ENCODE measurements at regions not wholly inside any gene's neighbourhood (a gene's known extent, or its start where the extent isn't known, plus 50 kb on each side); places are given as distances from the start of the nearest gene placed in this dataset.

DNA sequence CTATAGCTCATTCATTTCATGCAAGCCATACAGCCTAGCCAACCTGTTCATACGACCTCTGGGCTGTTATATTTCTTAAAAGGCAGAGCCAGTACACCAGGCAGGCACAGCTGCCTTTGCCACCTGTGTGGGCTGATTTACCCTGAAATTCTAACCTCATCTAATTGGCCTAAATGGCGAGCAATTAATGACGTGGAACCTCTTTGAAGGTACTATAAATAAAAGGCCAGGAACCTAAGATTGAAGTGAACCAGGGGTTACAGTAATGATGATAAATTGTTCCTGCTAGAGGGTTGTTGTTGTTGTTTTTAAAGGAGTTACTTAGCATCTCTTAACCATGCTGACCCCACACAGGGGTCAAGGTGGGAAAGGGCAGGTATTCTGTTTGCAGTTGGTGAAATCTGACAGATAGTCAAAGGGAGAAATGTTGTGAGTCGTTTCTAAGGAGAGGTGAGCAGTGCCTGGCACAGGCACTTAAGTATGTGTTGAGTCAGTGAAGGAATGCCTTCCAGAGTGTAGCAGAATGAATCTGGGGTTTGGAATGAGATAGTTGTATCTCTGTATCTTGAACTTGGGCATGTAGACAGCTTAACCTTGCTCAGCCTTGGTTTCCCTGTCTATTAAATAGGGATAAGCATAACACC is 213.5 kb upstream of the NAV2 start:
- Histone ChIP-seq H3K4me1 (ENCODE audit: control insufficient read depth, insufficient read depth, low read length) (peaks cover 21% of the 10 kb centered on the region), H3K4me3 (ENCODE audit: low read length) (no peak overlapping the region), H3K27me3 (replicated peaks; ENCODE audit: control insufficient read depth, insufficient read depth, low read length) (no peaks in the 10 kb centered on the region), H3K9ac (ENCODE audit: low read length) (no peak overlapping the region), H3K36me3 (ENCODE audit: control insufficient read depth, insufficient read depth, low read length, severe bottlenecking) (peaks cover 6% of the 10 kb centered on the region), H3K9me3 (ENCODE audit: control insufficient read depth, low read length) (peaks cover 4% of the 10 kb centered on the region)
- DNase-seq (ENCODE audit: low read depth): no peak

DNA sequence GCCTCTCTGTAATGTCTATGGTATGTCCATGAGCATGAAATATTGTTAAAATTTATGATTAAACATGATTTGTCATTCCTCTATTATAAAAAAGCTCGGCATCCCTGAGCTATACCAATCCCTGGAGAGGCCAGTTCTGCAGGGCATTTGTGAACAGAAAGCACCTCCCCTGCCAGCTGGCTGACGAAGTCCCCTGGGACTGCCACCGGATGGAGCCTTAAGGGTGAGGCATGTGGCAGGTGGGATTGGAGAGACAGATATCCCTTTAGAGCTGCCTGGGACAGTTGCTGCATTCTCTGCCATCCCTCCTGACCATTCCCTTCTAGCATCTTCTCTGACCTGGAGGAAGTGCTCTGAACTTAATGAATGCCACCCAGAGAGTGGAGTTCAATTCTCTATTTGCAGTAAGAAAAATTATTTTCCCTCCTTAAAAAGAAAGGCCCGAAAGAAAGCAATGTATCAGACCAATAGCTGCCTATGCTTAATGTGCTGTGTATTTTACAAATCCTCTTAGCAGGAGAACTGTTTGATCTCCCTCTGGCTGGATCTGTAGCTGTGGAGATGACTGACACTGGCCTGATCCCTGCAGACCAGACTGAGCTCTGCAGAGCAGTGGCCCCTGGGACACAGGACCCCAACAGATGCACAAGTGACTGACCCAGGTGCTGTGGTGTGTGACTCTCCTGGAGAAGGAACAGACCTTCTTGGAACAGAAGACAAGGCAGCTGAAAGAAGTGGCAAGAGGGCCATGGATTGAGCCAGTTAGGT is 219.0 kb upstream of the NAV2 start:
- no peaks in the 10 kb centered on the region for H3K27me3 ChIP-seq (replicated peaks; ENCODE audit: control insufficient read depth, insufficient read depth, low read length)
- no peaks in the 10 kb centered on the region for H3K4me1 ChIP-seq (ENCODE audit: control insufficient read depth, insufficient read depth, low read length)
- H3K4me3 ChIP-seq (ENCODE audit: low read length): no peak overlapping the region
- no peak overlapping the region for H3K9ac ChIP-seq (ENCODE audit: low read length)
- H3K9me3 ChIP-seq (ENCODE audit: control insufficient read depth, low read length): peaks cover 4% of the 10 kb centered on the region
- peaks cover 6% of the 10 kb centered on the region for H3K36me3 ChIP-seq (ENCODE audit: control insufficient read depth, insufficient read depth, low read length, severe bottlenecking)
- DNase-seq (ENCODE audit: low read depth): no peak

DNA sequence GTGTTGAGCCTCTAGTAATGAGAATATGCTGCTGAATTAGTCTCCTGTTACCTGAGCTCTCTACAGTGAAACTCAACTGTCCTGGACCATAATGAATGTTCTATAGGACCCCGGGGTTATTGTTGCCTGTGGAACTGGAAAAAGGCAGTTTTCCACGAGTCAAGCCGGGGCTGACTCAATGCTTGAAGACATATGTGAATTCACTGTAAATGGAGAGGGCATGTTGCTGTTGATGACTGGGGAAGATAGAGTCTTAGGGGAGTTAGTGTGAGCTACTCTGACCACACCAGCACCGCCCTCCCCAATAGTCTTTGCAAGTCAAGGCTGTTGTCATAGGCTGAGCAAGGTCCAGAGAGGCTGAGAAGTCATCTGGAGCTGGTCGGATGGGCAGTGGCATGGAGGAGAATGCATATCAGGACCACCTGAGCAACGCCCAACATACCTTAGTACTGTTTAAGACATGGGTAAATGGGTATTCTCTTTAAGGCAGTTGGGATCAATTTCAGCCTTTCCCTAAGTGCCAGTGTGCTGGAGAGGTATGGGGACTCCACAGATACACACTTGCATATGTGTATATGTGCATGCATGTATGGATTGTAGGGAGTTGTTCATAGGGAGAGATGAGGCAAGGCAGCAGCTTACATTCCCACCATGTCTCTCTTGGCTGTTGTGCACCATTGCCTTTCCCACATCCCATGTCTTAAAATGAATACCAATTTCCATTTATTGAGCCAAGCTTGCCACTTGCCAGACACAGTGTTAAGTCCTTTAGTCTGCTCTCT is 230.1 kb upstream of the NAV2 start:
- no peak for DNase-seq (ENCODE audit: low read depth)
- H3K9me3 ChIP-seq (ENCODE audit: control insufficient read depth, low read length): no peaks in the 10 kb centered on the region
- peaks cover 4% of the 10 kb centered on the region for H3K36me3 ChIP-seq (ENCODE audit: control insufficient read depth, insufficient read depth, low read length, severe bottlenecking)
- H3K9ac ChIP-seq (ENCODE audit: low read length): no peak overlapping the region
- no peaks in the 10 kb centered on the region for H3K27me3 ChIP-seq (replicated peaks; ENCODE audit: control insufficient read depth, insufficient read depth, low read length)
- no peaks in the 10 kb centered on the region for H3K4me1 ChIP-seq (ENCODE audit: control insufficient read depth, insufficient read depth, low read length)
- no peak overlapping the region for H3K4me3 ChIP-seq (ENCODE audit: low read length)

DNA sequence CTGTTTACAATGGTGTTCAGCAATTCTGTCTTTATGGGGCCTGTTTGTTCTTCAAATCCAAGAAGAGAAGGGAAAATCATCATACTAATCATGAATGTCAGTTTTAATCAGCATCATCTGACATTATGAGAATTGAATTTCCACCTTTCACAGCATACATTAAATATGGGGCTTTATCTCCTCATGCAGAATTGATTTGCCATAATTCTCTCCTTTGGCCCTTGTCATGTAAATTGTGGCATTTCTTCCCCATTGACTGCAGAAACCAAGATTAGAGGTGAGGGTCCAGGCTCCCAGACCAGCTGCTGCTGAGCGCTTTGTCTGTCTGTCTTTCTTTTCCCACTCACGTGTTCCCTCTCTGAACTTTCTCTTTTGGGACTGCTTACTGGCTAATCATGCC is 232.1 kb upstream of the NAV2 start:
- no peaks in the 10 kb centered on the region for H3K27me3 ChIP-seq (replicated peaks; ENCODE audit: control insufficient read depth, insufficient read depth, low read length)
- H3K9me3 ChIP-seq (ENCODE audit: control insufficient read depth, low read length): no peaks in the 10 kb centered on the region
- no peak for DNase-seq (ENCODE audit: low read depth)
- no peak overlapping the region for H3K9ac ChIP-seq (ENCODE audit: low read length)
- H3K4me3 ChIP-seq (ENCODE audit: low read length): no peak overlapping the region
- H3K4me1 ChIP-seq (ENCODE audit: control insufficient read depth, insufficient read depth, low read length): no peaks in the 10 kb centered on the region
- H3K36me3 ChIP-seq (ENCODE audit: control insufficient read depth, insufficient read depth, low read length, severe bottlenecking): no peaks in the 10 kb centered on the region

DNA sequence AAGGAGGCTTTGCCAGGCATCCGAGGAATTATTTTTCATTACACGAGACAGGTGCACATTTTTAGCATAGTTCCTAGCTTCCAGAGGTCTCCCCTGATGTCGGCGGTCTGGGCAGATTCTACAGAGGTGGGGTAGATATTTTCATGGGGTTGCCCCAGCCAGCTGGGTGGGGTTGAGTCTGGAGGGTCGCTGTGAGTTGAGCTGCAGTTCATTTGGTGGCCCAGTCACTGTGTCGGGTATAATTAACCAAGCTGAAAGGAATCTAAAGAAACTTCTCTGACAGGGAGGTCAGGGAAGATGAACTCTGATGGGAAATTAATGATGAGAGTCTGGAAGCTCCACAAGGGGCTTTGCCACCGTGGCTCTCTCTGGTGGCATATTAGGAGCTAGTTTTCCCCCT is 233.7 kb upstream of the NAV2 start:
- Histone ChIP-seq H3K36me3 (ENCODE audit: control insufficient read depth, insufficient read depth, low read length, severe bottlenecking) (no peaks in the 10 kb centered on the region), H3K4me3 (ENCODE audit: low read length) (no peak overlapping the region), H3K9me3 (ENCODE audit: control insufficient read depth, low read length) (no peaks in the 10 kb centered on the region), H3K4me1 (ENCODE audit: control insufficient read depth, insufficient read depth, low read length) (peaks cover 3% of the 10 kb centered on the region), H3K9ac (ENCODE audit: low read length) (no peak overlapping the region), H3K27me3 (replicated peaks; ENCODE audit: control insufficient read depth, insufficient read depth, low read length) (no peaks in the 10 kb centered on the region)
- no peak for DNase-seq (ENCODE audit: low read depth)

DNA sequence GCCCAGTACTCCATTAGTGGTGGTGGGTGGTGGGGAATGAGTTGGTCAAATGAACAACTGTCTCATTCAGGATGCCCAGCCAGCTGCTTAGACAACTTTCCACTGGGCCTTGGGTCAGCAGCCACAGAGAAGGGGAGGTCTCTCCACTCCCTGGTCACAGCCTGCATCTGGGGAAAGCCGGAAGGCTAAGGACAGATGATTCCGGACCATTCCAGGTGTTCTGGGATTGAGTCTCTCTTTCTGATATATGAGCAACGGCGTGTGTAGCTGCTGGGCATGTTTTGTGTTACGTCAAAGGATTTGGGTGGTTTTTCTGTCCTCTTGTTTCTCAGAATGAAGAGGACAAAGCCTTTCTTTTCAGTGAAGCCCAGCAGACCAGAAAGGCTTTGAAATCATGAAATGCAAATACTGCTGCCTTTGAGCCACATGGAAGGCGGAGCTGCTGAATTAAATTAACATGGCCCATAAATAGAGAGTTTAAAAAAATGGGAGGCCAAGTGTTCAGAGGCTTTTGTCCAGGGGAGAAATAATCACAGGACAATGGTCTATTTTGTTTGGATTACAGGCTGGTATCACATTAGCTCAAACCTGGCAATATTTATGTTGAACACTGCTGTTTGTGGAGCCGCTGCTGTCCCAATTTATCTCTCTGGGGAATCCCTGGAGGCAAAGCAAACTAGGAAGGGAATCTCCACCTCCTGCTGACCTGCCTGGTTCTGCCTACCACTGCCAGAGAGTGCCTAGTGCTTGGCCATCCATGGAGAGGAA is 234.4 kb upstream of the E2F8 start:
- DNase-seq (ENCODE audit: low read depth): no peak
- Histone ChIP-seq H3K9ac (ENCODE audit: low read length) (no peak overlapping the region), H3K4me1 (ENCODE audit: control insufficient read depth, insufficient read depth, low read length) (peaks cover 3% of the 10 kb centered on the region), H3K9me3 (ENCODE audit: control insufficient read depth, low read length) (no peaks in the 10 kb centered on the region), H3K4me3 (ENCODE audit: low read length) (no peak overlapping the region), H3K36me3 (ENCODE audit: control insufficient read depth, insufficient read depth, low read length, severe bottlenecking) (no peaks in the 10 kb centered on the region), H3K27me3 (replicated peaks; ENCODE audit: control insufficient read depth, insufficient read depth, low read length) (no peaks in the 10 kb centered on the region)

DNA sequence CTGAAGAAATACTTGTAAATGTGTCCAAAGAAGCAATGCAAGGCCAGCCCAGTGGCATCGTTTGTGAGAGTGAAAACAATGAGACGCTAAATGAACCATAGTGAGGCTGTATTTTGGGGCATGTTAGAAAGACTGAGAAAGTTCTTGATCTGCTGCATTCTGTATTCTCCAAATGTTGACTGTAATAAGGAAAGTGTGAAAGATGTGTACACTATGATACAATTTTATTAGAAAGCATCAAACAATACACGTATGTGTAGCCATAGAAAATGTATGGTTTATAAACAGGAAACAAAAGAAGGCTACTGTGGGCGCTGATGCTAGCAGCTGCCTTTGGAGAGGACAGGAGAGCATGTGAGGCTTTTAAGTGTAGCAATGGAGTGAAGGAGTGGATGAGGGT is 233.5 kb upstream of the E2F8 start:
- Histone ChIP-seq H3K36me3 (ENCODE audit: control insufficient read depth, insufficient read depth, low read length, severe bottlenecking) (no peaks in the 10 kb centered on the region), H3K9ac (ENCODE audit: low read length) (no peak overlapping the region), H3K4me3 (ENCODE audit: low read length) (no peak overlapping the region), H3K4me1 (ENCODE audit: control insufficient read depth, insufficient read depth, low read length) (peaks cover 3% of the 10 kb centered on the region), H3K9me3 (ENCODE audit: control insufficient read depth, low read length) (no peaks in the 10 kb centered on the region), H3K27me3 (replicated peaks; ENCODE audit: control insufficient read depth, insufficient read depth, low read length) (no peaks in the 10 kb centered on the region)
- DNase-seq (ENCODE audit: low read depth): no peak

DNA sequence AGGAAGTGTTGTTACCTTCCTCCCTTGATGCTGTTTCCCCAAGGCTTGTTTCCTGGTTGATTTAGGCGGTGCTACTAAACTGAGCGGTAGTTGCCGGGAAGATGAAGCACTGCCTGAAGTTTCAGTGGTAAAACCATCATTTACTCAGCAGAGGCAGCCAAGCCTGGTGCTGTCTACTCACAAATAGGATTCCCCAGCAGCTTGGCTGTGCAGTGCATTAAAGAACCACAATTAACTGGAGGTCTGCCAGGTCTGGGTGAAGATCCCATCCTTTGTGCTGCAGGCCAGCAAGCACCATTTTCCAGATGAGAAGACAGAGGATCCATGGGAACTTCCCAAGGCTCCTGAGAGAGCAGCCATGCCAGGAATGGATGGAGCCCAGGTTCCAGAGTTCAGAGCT is 231.9 kb upstream of the E2F8 start:
- Histone ChIP-seq H3K4me1 (ENCODE audit: control insufficient read depth, insufficient read depth, low read length) (peaks cover 3% of the 10 kb centered on the region), H3K9me3 (ENCODE audit: control insufficient read depth, low read length) (no peaks in the 10 kb centered on the region), H3K4me3 (ENCODE audit: low read length) (no peak overlapping the region), H3K36me3 (ENCODE audit: control insufficient read depth, insufficient read depth, low read length, severe bottlenecking) (no peaks in the 10 kb centered on the region), H3K9ac (ENCODE audit: low read length) (no peak overlapping the region), H3K27me3 (replicated peaks; ENCODE audit: control insufficient read depth, insufficient read depth, low read length) (no peaks in the 10 kb centered on the region)
- no peak for DNase-seq (ENCODE audit: low read depth)

DNA sequence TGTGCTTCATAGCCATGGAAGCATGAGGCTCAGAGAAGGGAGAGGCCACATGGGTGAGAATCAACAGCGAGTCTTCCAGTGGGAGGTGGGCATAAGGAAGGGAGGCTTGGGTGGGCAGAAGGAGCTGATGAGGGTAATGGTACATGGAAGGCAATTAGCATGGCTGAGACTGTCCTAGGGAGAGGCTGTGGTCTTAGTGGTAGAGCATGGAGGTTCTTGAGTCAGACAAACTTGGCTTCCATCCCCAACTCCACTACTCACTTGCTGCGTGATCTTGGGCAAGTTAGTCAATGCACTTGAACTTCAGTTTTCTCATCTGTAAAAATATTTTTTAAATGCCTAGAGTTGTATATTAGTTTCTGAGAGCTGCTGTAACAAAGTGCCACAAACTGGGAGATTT is 227.2 kb upstream of the E2F8 start:
- no peak for DNase-seq (ENCODE audit: low read depth)
- Histone ChIP-seq H3K27me3 (replicated peaks; ENCODE audit: control insufficient read depth, insufficient read depth, low read length) (no peaks in the 10 kb centered on the region), H3K9ac (ENCODE audit: low read length) (no peak overlapping the region), H3K4me1 (ENCODE audit: control insufficient read depth, insufficient read depth, low read length) (no peaks in the 10 kb centered on the region), H3K36me3 (ENCODE audit: control insufficient read depth, insufficient read depth, low read length, severe bottlenecking) (no peaks in the 10 kb centered on the region), H3K9me3 (ENCODE audit: control insufficient read depth, low read length) (no peaks in the 10 kb centered on the region), H3K4me3 (ENCODE audit: low read length) (no peak overlapping the region)

DNA sequence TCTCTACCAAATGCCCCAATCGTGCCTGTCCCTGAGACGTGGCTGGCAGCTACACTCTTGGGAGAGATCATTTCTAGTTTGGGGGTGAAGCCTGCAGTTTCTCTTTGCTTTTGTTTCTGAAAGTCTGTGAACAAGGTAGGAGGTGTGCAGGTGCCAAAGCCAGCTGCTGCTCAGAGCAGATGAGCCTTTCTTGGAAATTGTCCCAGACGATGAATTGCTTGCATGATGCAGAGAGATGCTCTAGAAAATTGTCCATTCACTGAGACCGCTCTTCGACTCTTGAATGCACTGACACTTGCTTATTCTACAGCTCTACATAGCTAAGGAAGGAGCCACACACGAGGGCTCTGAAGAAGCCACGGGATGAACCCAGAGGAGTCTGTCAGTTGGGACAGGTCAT is 225.6 kb upstream of the E2F8 start:
- no peak overlapping the region for H3K4me3 ChIP-seq (ENCODE audit: low read length)
- H3K9me3 ChIP-seq (ENCODE audit: control insufficient read depth, low read length): no peaks in the 10 kb centered on the region
- H3K9ac ChIP-seq (ENCODE audit: low read length): no peak overlapping the region
- no peaks in the 10 kb centered on the region for H3K36me3 ChIP-seq (ENCODE audit: control insufficient read depth, insufficient read depth, low read length, severe bottlenecking)
- H3K4me1 ChIP-seq (ENCODE audit: control insufficient read depth, insufficient read depth, low read length): peaks cover 4% of the 10 kb centered on the region
- no peak for DNase-seq (ENCODE audit: low read depth)
- H3K27me3 ChIP-seq (replicated peaks; ENCODE audit: control insufficient read depth, insufficient read depth, low read length): no peaks in the 10 kb centered on the region

DNA sequence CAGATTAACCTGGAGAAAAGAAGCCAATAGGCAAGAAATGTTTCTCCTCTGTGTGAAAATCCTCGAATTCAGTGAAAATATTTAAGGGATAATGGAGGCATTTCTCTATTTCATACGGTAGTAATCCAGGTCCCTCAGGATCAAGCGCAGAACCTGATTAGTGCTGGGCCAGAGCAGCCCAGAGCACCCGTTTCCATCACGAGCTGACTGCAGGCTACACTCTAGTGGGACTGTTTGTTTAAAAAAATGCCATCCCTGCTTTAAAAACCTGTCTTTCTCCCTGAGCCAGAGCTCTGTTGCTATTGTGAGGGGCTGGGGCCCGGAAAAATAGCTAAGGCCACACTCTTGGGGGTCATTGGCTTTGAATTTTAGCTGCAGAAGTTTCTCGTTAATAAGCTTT is 223.2 kb upstream of the E2F8 start:
- H3K4me3 ChIP-seq (ENCODE audit: low read length): no peak overlapping the region
- peaks cover 11% of the 10 kb centered on the region for H3K4me1 ChIP-seq (ENCODE audit: control insufficient read depth, insufficient read depth, low read length)
- no peaks in the 10 kb centered on the region for H3K27me3 ChIP-seq (replicated peaks; ENCODE audit: control insufficient read depth, insufficient read depth, low read length)
- no peak for DNase-seq (ENCODE audit: low read depth)
- no peak overlapping the region for H3K9ac ChIP-seq (ENCODE audit: low read length)
- no peaks in the 10 kb centered on the region for H3K9me3 ChIP-seq (ENCODE audit: control insufficient read depth, low read length)
- no peaks in the 10 kb centered on the region for H3K36me3 ChIP-seq (ENCODE audit: control insufficient read depth, insufficient read depth, low read length, severe bottlenecking)
